NCI-H748 (cell line): ENCODE measurements at regions not wholly inside any gene's neighbourhood (a gene's known extent, or its start where the extent isn't known, plus 50 kb on each side); places are given as distances from the start of the nearest gene placed in this dataset.

Source experiments
- DNase-seq: peaks from one replicate; lab custom pipeline; 2025; ENCODE audit not compliant: unreplicated experiment; lab: John Stamatoyannopoulos, UW

DNA sequence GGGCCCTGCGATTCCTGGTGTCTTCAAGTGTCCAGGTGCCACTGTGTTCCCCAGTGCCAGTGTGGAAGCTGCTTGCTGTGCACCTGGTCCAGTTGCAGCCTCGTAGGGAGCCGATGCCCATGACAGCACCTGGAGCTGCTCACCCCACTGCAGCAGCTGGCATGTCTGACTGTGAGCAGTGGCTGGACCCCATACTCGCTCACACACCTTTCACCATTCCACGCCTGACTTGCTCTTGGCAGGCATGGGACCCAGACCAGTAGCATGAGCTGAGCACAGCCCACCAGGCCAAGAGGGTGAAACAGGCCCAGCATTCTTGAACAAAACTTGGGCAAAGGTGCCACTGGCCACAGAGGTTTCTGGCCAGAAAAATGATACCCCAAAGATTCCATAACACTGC is 124.5 kb upstream of the THY1 start:
- no peak for DNase-seq

DNA sequence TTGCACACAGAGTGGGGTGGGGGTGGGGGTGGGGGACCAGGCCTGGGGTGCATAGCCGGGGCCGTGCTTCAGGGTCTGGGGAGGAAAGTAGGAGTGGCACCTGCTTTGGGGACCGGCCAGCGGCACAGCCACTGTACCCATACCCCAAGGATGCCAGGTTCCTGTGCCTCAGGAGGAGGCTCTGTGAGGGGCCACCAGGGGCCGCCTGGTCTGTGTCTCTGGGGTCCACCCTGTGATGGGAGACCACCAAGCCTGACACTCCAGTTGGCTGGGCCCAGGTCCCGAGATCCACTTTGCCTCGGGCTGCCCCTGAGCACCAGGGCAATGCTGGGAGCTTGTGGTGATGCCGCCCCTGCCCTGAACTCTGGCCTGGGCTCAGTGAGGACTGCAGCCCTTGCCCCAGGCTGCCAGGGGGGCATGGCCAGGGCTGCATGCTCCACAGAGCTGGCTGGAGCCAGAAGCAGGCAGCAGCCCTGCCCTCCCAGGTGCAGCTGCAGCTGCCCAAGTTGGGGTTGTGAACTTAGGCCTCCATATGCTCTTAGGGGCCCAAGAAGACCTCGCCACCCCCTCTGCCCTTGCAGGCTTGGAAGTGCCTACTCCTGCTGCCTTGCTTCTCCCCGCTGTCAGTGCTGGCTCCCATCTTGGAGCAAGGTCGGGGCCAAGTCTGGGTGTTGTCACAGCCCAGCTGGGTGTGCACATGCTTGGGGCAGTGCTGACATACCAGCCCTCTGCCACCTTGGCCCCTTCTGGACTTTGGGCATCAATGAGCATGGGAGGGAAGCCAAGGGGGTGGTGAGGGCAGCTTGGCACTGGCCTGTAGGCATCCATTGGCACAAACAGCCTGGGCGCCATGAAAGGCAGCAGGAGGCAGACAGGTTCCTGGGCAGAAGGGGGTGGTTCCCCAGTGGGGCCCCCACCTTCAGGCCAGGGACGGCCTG is 123.3 kb upstream of the THY1 start:
- no peak for DNase-seq

DNA sequence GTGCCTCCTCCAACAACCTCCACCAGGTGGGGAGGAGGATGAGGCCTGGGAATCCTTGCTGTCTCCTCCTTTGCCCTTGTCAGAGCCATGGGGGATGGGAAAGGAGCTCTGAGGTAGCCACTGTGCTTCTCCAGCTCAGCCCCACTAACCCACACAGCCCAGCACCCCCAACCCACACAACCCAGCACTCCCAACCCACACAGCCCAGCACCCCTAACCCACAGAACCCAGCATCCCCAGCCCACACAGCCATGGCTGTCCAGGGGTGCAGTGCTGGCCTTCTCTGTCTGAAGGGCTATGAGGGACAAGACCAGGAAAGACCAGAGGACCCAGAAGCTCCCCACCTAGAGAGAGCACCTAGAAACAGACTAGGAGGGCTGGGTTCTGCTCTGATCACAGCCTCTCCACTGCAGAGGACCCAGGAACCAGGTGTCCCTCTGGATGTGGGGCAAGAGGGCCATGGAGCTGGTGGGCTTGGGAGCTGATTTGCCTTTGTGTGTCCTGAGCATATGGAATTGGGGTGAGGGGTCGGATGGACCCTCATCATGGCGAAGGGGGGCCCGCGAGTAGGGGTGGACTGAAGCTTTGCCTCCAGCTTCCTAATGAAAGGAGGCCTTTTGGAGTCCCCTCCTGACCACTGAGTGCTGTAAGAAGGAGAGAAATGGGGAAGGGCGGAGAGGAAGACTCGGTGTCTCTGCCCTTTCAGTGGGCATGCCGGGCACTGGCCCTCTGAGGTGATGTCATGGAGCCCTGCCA is 117.6 kb upstream of the THY1 start:
- DNase-seq: no peak

DNA sequence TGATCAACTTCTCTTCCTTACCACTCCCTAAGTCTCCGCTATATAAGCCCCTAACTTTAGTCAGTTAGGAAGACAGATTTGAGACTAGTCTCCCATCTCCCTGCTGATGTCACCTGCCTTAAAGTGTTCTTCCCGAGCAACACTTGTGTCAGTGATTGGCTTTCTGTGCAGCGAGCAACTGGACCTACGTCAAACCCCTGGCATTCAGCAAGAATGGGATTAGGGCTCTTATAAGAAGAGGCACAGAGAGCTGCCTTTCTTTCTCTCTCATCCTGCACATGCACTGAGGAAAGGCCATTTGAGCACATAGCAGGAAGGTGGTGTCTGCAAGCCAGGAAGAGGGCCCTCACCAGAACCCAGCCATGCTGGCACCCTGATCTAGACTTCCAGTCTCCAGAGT is 116.6 kb upstream of the THY1 start:
- no peak for DNase-seq

DNA sequence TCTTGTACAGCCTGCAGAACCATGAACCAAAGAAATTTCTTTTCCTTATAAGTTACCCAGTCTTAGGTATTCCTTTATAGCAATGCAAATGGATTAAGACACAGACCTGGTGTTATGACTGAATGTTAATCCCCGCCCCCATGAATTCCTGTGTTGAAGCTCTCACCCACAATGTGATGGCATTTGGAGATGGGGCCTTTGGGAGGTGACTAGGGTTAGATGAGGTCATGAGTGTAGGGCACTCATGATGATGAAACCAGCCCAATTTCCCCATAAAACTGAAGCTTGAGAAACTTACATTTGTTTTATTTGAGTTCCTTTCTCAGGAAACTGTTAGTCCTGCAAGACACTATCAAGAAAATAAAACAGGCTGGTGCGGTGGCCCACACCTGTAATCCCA is 115.8 kb upstream of the THY1 start:
- DNase-seq: no peak

DNA sequence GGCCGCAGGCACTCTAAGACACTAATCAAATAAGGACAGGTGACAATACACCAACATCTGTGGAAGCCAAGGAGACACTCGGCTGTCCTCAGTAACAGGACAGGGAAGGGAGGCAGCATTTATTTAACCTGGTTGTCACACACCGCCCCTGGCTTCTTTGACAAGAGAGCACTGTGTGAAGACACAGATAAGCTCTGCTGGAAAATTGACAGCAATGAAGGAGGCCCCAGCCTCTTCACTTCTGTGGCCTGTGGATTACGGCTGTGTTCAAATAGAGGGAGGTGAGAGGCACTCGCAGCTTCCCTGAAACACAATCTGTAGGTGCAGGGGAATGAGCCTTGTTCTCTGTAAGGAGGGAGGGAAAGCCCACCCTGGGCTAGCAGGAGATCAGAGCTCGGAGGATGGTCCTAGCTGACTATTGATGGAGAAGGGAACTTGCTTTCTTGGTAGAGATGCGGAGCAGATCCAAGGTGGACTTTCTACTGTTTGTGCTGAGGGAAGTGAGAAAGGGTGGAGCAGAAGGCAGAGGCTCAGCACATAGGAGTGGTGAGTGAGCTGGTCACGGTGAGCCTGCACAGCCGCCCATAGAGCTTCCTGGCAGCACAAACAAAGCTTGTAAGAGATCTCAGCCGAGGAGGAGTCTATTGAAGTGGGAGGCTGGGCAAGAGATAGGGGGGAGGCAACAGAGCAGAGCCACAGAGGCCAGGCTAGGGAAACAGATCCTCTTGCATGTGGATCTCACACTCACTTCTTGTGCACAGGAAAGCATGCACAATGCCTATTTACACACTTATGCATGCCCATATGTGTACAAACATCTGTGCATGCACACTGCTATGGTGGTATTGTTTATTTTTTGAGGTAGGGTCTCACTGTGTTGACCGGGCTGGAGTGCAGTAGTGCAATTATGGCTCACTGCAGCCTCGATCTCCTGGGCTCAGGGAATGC is 114.6 kb upstream of the THY1 start:
- no peak for DNase-seq

- no peak for DNase-seq
Measured at GRCh38 chr11:119536801-119537200, 113.8 kb upstream of the THY1 start.

DNA sequence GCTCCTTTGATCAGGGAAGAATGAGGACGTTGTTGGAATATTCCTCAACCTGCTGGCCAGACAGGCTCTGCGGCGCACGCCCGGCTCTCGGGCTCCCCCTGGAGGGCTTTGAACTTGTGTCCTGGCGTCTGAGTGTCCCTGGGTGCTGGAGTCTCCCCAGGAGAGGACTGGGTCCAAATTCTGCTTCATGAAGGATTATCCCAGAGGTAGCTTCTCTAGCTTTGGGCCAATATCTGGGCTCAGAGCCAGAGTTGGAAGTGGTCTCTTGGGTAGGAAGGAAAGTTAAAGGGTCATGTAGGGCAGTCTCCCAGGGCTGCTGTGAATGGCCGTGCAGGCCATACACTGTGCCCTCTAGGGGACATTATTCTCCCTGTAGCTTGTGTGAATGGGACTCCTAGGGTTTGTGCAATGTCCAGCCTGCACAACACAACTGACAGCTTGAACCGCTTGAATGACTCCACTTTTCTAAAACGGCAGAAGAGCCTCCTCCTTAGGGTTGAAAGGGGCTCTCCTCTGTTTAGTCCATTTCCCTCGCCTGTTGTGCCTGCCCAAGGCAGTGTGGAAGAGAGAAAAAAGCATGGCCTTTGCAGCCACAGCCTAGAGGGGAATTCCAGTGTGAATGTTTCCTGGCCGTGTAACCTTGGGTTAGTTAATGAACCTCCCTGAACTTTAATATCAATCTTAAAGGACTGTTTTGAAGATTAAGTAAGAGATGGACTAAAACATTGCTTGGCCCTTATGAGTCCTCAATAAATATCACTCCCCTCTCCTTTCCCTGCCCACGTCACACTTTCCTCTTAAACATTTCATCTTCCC is 111.2 kb upstream of the THY1 start:
- DNase-seq: peak; percentile 53

- no peak for DNase-seq
Measured at GRCh38 chr11:119533462-119533861, 110.5 kb upstream of the THY1 start.

DNA sequence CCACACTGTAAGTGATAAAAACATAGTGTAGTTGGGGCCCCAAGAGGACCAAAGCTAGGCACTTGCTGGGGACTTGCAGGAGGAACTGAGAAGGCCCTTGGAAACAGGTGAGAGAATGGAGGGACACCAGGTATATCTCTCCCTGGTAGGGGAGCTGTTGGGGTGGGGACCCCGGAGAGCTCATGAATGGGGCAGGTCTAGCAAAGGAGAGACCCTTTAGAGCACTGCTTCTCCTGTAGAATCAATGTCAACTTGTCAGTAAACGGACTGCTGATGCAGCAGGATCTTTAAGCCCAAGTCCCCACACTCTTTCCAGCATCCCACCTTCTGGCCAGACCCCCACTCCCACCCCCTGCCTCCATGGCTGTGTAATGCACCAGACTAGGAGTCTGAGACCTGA is 109.6 kb upstream of the THY1 start:
- DNase-seq: no peak

- DNase-seq: no peak
Measured at GRCh38 chr11:119531623-119532022, 108.7 kb upstream of the THY1 start.

- DNase-seq: no peak
Measured at GRCh38 chr11:119531056-119531455, 108.1 kb upstream of the THY1 start.

DNA sequence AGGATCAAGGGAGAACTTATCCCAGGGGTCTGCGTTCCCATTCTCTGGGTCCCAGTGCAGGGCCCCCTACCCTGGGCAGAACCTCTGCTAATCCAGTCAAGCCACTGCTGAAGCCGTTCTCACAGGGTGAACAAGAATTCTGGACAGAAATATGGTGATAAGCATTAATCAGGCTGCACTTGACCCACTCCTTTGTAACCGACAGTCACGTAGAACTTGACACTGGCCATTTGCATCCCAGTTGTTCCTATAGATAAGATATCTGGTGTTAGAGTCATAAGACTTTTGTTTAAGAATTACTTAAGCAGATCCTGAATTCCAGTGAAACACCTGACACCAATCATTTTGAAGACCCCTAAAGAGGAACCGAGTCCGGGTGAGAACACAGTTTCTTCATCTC is 107.5 kb upstream of the THY1 start:
- DNase-seq: no peak

- no peak for DNase-seq
Measured at GRCh38 chr11:119529936-119530335, 107.0 kb upstream of the THY1 start.

DNA sequence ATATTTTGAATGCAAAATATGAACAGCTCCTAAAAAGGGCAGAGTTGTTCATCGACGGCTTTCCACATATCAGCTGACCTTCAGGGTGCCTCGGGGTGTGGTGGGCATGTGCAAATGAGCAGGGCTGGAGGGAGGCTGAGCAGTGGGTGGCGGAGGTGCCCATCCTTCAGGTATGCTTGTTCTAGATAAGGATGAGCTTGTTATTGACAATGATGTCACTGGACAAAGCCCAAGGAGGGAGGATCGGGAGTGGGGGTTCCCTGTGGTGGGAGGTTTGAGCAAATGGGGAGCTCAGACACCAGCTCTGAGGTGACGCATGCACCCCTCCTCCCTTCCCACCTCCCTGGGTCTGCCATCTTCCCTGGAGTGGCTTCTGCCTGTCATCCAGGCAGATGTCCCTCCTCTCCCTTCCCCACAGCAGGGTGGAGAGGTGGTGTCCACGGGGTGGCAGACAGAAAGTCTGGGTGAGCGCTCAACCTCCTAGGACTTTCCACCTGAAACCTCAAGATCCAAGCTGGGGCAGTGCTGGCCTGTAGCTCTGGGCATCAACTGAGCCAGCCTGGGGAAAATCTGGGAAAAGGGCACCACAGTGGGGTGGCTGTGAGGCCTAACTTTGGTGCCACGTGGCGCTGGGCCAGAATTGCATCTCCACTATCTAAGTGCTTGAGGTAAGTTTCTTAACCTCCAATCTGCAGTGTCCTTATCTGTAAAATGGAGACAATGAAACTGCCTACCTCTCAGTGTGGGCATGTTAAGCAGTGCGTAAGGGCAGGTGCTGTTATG is 106.3 kb upstream of the THY1 start:
- DNase-seq: no peak

DNA sequence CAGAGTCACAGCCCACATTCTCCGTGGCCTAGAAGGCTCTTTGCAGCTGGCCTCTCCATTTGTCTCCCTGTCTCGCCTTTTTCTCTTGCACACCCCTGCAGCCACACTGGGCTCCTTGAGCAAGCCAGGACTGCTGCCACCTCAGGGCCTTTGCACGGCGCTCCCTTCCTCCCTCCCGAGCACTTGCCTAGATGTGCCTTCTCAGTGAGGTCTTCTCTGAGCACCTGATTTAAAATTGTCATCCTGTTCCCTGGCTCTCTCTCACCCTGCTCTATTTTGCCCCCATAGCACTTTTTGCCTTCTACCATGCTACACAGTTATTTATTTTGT is 102.9 kb upstream of the THY1 start:
- no peak for DNase-seq

DNA sequence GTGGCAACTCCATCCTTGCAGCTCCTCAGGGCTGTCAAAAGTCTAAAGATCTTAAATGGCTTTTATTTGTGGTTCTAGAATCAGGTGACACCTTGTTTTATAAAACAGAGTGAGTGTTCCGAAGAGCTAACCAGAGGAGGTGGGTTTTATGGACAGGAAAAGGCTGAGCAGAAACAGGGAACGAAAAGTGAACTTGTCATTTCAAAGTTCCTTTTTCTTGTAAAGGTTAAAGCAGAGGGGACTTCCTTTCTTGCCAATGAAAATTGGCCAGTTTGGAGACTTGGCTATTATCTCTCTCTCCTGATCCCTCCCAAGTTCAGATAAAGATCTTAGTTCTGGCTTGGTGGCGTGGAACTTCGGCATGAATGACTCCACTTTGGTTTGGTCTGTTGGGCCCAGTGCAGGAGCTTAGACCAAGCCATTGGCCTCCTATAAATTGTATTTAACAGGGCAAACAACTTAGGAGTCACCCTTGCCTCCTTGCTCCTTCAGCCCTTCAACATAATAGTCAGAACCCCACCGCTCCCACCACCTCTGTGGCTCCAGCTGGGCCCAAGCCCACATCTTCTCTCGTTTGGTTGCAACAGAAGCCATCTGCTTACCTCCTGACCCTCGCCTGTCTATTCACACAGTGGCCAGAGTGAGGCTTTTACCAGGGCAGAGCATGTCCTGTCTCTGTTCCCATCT is 102.4 kb upstream of the THY1 start:
- no peak for DNase-seq

GRCh38 chr11:119523539-119524157 is 100.7 kb upstream of the THY1 start:
- DNase-seq: no peak

GRCh38 chr11:119522609-119523008 is 99.6 kb upstream of the THY1 start:
- DNase-seq: no peak
